Embryonic facial prominence (tissue), 1 donor: ENCODE measurements at regions not wholly inside any gene's neighbourhood (a gene's known extent, or its start where the extent isn't known, plus 50 kb on each side); places are given as distances from the start of the nearest gene placed in this dataset.
"Not testable (repeated sequence)": the region's sequence is repeated elsewhere in the genome, so short reads cannot be mapped to it uniquely, and the experiment has no call there.

Experiments
- DNase-seq: peaks from one replicate; pipeline ENCODE4 v3.0.0-alpha.2; 2016; ENCODE audit errors: extremely low spot score

GRCh38 chr14:41549821-41550607 is 56.7 kb upstream of the LRFN5 start:
- DNase-seq = no peak

DNA sequence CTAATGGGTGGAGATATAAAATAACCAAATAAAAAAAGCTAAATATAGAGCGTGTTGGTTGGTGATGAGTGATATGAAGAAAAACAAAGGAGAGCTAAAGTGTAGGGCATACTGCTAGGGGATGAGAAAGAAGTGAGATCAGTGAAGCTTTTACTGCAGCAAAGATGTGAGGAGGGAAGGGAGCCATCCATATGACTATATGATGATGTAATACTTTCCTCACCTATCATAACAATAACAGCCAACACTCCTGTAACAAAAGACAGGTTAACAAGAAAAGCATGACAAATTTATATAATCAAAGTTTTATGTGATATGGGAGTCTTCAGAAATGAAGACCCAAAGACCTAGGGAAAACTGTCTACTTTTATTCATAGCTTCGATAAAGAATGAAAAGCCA is 57.4 kb upstream of the LRFN5 start:
- DNase-seq = no peak

GRCh38 chr14:41548666-41549065 is 58.0 kb upstream of the LRFN5 start:
- no peak for DNase-seq

- no peak for DNase-seq
Measured at GRCh38 chr14:41541333-41541732, 65.3 kb upstream of the LRFN5 start.

GRCh38 chr14:41532255-41532654 is 74.4 kb upstream of the LRFN5 start:
- no peak for DNase-seq

- DNase-seq = no peak
Measured at GRCh38 chr14:41521891-41522290, 84.8 kb upstream of the LRFN5 start.

GRCh38 chr14:41518030-41518429 is 88.6 kb upstream of the LRFN5 start:
- DNase-seq = not testable (repeated sequence)

GRCh38 chr14:41506552-41506951 is 100.1 kb upstream of the LRFN5 start:
- DNase-seq = no peak

DNA sequence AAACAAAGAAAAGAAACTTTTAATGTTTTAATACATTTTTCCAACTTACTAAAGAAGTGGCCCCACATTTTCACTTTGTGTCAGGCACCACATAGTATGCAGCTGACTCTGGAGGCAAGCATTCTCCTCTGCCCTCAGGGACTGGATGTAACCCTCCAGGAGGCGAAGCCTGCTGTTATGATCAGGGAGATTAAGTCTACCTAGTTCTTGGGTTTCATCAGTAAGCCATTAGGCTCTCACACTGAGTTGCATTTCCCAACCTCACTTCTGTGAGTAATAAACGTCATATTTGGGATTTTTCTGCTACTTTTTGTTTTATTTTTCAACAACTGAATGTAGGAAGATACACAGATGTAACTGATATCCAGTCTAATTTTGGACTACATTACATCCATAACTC is 101.2 kb upstream of the LRFN5 start:
- no peak for DNase-seq

DNA sequence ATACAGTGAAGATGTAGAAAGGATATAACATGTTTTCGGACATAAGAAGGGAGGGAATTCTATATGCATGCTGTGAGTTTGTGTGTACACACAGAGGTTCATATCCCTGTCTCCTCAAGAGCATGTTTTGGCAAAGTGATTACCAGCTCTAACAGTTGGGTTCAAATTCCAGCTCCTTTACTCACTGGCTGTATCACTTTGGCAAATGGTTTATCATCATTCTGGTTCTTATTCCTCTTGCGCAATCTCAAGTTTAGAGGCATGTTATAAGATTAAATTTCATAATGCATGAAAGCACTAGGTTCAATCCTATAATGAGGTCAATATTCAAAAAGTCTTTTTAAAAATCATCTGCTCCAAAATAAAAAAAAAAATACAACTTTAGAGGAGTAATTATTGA is 107.7 kb upstream of the LRFN5 start:
- DNase-seq = no peak

GRCh38 chr14:41490323-41490722 is 116.4 kb upstream of the LRFN5 start:
- no peak for DNase-seq

GRCh38 chr14:41489315-41489972 is 117.2 kb upstream of the LRFN5 start:
- no peak for DNase-seq

DNA sequence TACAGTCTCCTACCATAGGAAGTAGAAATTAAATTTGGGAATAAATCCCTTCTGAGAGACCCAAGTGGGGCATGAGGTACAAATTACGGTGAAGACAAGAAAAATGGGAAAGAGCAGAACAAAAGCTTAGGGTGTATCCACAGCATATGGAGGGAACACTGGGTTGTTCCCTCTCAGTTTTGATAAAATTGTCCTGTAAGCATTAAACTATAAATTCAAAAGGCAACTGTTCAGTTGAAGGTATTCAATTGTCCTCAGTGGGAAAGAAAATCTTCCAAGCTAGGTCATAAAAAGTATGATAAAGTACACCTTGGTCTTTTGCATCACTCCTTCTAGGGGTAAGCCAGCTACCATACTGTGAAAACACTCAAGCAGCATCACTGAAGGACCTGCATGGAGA is 118.3 kb upstream of the LRFN5 start:
- no peak for DNase-seq

GRCh38 chr14:41482861-41483260 is 123.8 kb upstream of the LRFN5 start:
- no peak for DNase-seq

GRCh38 chr14:41476526-41476925 is 130.2 kb upstream of the LRFN5 start:
- no peak for DNase-seq

- no peak for DNase-seq
Measured at GRCh38 chr14:41461380-41461779, 145.3 kb upstream of the LRFN5 start.

GRCh38 chr14:41457393-41457792 is 149.3 kb upstream of the LRFN5 start:
- no peak for DNase-seq

GRCh38 chr14:41449066-41449465 is 157.6 kb upstream of the LRFN5 start:
- no peak for DNase-seq

GRCh38 chr14:41446008-41446407 is 160.7 kb upstream of the LRFN5 start:
- no peak for DNase-seq

DNA sequence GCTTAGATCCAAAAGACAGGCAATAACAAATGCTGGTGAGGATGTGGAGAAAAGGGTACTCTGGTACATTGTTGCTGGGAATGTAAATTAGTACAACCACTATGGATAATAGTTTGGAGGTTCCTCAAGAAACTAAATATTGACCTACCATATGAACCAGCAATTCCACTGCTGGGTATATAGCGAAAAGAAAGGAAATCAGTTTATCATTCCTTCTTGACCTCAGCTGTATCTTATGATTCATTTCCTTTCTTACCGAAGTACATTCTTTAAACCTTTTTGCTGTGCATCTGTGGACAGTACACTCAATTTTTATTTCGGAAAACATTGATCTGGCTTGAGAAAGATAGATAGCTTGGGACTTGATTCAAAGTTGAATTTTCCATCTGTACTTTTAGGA is 183.2 kb upstream of the LRFN5 start:
- DNase-seq = no peak

GRCh38 chr14:41421308-41421707 is 185.4 kb upstream of the LRFN5 start:
- DNase-seq = not testable (repeated sequence)

- no peak for DNase-seq
Measured at GRCh38 chr14:41419709-41420108, 187.0 kb upstream of the LRFN5 start.

- DNase-seq = no peak
Measured at GRCh38 chr14:41418851-41419250, 187.8 kb upstream of the LRFN5 start.

GRCh38 chr14:41409806-41410205 is 196.9 kb upstream of the LRFN5 start:
- no peak for DNase-seq
